ENCODE measurements at regions not wholly inside any gene's neighbourhood (a gene's known extent, or its start where the extent isn't known, plus 50 kb on each side); places are given as distances from the start of the nearest gene placed in this dataset.

GRCh38 chr3:141681390-141681780 lies 56.7 kb upstream of the RNF7 start:
- TF ChIP-seq CTCF (IDR thresholded peaks at IDR 0.05) (no peak), POLR2AphosphoS5 (IDR thresholded peaks at IDR 0.05) (no peak), POLR2A (IDR thresholded peaks at IDR 0.05) (no peak), EP300 (IDR thresholded peaks at IDR 0.05) (no peak)
